Panc1 (cell line): ENCODE measurements at regions not wholly inside any gene's neighbourhood (a gene's known extent, or its start where the extent isn't known, plus 50 kb on each side); places are given as distances from the start of the nearest gene placed in this dataset.

Experiments used
- POLR2AphosphoS5 ChIP-seq: IDR thresholded peaks from 2 replicates; pipeline ENCODE4 v1.6.1; 2012; ENCODE audit warnings: mild to moderate bottlenecking, low read depth, low read length, moderate library complexity
- TCF7L2 ChIP-seq: IDR thresholded peaks from 2 replicates; pipeline ENCODE4 v1.6.1; 2011; ENCODE audit warnings: mild to moderate bottlenecking, low read depth, low read length, inconsistent platforms
- TF ChIP-seq, protein P1 (sequence below): fragments of 450-650 bp; IDR thresholded peaks from 2 replicates; pipeline ENCODE4 v1.5.1; 2017; ENCODE audit warnings: mild to moderate bottlenecking
- TF ChIP-seq, protein P2 (sequence below), 2 experiments: IDR thresholded peaks; 2 replicates each; pipeline ENCODE4 v1.6.1; 2011 to 2012; ENCODE audit warnings: low read depth in 2 of 2, control low read depth in 1 of 2, low read length in 1 of 2, mild to moderate bottlenecking in 1 of 2, moderate library complexity in 1 of 2; ENCODE audit not compliant: insufficient read depth in 1 of 2

DNA sequence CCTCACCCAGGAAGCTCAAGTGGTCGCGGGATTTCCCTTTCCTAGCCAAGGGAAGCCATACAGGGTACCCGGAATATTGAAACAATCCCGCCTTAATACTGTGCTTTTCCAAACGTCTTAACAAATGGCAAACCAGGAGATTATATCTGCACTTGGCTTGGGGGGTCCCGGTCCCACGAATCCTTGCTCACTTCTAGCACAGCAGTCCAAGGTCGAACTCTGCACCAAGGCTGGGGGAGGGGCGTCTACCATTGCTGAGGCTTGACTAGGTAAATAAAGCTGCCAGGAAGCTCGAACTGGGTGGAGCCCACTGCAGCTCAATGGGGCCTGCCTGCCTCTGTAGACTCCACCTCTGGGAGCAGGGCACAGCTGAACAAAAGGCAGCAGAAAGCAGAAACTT is 1644.8 kb downstream of the PCDH9 start:
- TF ChIP-seq, protein P1, sequence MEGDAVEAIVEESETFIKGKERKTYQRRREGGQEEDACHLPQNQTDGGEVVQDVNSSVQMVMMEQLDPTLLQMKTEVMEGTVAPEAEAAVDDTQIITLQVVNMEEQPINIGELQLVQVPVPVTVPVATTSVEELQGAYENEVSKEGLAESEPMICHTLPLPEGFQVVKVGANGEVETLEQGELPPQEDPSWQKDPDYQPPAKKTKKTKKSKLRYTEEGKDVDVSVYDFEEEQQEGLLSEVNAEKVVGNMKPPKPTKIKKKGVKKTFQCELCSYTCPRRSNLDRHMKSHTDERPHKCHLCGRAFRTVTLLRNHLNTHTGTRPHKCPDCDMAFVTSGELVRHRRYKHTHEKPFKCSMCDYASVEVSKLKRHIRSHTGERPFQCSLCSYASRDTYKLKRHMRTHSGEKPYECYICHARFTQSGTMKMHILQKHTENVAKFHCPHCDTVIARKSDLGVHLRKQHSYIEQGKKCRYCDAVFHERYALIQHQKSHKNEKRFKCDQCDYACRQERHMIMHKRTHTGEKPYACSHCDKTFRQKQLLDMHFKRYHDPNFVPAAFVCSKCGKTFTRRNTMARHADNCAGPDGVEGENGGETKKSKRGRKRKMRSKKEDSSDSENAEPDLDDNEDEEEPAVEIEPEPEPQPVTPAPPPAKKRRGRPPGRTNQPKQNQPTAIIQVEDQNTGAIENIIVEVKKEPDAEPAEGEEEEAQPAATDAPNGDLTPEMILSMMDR, result no peak
- TF ChIP-seq POLR2AphosphoS5 (no peak), TCF7L2 (no peak)
- TF ChIP-seq, protein P2, sequence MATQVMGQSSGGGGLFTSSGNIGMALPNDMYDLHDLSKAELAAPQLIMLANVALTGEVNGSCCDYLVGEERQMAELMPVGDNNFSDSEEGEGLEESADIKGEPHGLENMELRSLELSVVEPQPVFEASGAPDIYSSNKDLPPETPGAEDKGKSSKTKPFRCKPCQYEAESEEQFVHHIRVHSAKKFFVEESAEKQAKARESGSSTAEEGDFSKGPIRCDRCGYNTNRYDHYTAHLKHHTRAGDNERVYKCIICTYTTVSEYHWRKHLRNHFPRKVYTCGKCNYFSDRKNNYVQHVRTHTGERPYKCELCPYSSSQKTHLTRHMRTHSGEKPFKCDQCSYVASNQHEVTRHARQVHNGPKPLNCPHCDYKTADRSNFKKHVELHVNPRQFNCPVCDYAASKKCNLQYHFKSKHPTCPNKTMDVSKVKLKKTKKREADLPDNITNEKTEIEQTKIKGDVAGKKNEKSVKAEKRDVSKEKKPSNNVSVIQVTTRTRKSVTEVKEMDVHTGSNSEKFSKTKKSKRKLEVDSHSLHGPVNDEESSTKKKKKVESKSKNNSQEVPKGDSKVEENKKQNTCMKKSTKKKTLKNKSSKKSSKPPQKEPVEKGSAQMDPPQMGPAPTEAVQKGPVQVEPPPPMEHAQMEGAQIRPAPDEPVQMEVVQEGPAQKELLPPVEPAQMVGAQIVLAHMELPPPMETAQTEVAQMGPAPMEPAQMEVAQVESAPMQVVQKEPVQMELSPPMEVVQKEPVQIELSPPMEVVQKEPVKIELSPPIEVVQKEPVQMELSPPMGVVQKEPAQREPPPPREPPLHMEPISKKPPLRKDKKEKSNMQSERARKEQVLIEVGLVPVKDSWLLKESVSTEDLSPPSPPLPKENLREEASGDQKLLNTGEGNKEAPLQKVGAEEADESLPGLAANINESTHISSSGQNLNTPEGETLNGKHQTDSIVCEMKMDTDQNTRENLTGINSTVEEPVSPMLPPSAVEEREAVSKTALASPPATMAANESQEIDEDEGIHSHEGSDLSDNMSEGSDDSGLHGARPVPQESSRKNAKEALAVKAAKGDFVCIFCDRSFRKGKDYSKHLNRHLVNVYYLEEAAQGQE (IDR thresholded peaks at IDR 0.05; ENCODE audit: insufficient read depth in 1 of 2, low read depth in 2 of 2, low read length in 1 of 2), result no peak
